Esophagus (tissue), 2 donors: ENCODE measurements at regions not wholly inside any gene's neighbourhood (a gene's known extent, or its start where the extent isn't known, plus 50 kb on each side); places are given as distances from the start of the nearest gene placed in this dataset.
"Not testable (repeated sequence)": the region's sequence is repeated elsewhere in the genome, so short reads cannot be mapped to it uniquely, and the experiment has no call there.

Experiments used
- H3K27ac ChIP-seq, 2 donors: one replicate each; pipeline ENCODE4 v1.5.1; 2013; ENCODE audit warnings: low read depth in 2 of 2, mild to moderate bottlenecking in 2 of 2, inconsistent platforms in 1 of 2, low read length in 1 of 2, moderate library complexity in 1 of 2
- H3K27me3 ChIP-seq, 2 donors: one replicate each; pipeline ENCODE4 v1.6.1; 2013; ENCODE audit warnings: low read length in 2 of 2, control low read depth in 1 of 2, mild to moderate bottlenecking in 1 of 2; ENCODE audit not compliant: insufficient read depth in 2 of 2, control insufficient read depth in 1 of 2
- H3K36me3 ChIP-seq, 2 donors: one replicate each; pipeline ENCODE4 v1.6.1; 2013; ENCODE audit warnings: low read length in 1 of 2; ENCODE audit not compliant: control insufficient read depth in 2 of 2, insufficient read depth in 2 of 2
- H3K4me1 ChIP-seq, 2 donors: one replicate each; pipeline ENCODE4 v1.6.1; 2013; ENCODE audit warnings: low read length in 1 of 2; ENCODE audit not compliant: control insufficient read depth in 2 of 2, insufficient read depth in 2 of 2
- H3K4me3 ChIP-seq, 2 donors: one replicate each; pipeline ENCODE4 v1.5.1; 2013; ENCODE audit warnings: low read length in 2 of 2, mild to moderate bottlenecking in 2 of 2, low read depth in 1 of 2, moderate library complexity in 1 of 2
- H3K9me3 ChIP-seq, 2 donors: one replicate each; pipeline ENCODE4 v1.6.1; 2013; ENCODE audit warnings: mild to moderate bottlenecking in 2 of 2, low read depth in 1 of 2, low read length in 1 of 2, moderate library complexity in 1 of 2; ENCODE audit not compliant: control insufficient read depth in 2 of 2, insufficient read depth in 1 of 2
- WGBS, 2 donors: extraction: QIAGEN DNeasy Blood & Tissue Kit; methylation state at CpG; one replicate each; pipeline ENCODE4 v1.1.7; 2013; 5-methylcytosine and 5-hydroxymethylcytosine counted together
- donor health status: healthy with polysubstance abuse.
- donor health status: Bipolar disorder and iron deficiency.

DNA sequence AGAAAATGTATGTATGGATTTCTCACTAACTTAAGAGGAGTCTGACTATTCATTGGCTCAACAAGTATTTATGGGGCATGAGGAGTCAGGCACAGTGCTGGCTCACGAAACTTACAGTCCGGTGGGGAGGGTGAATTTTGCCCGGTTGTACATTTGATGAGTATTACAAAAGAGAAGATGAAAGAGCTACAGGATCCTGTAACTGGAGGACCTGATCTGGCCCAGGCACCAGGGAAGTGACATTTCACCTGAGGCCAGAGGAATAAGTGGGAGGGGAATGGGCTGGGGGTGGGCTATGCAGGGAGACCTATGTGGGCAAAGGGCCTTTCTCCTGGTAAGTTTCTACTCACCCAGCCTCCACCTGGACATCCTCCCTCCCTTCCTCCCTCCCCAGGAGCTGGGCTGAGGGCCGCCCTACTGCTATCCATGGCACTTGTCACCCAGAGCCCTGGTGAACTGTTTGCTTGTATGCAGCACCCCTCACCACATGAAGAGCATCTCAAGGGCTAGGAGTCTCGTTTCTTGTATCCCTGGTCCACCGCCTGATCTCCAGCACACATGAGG, 101.1 kb upstream of the ZNF438 start:
- Histone ChIP-seq H3K27ac (peak overlapping the region in 1 of 2 donors; percentile 47), H3K9me3 (no peaks in the 10 kb centered on the region), H3K36me3 (no peaks in the 10 kb centered on the region), H3K27me3 (no peaks in the 10 kb centered on the region), H3K4me1 (peaks cover 4 to 10% of the 10 kb centered on the region in 2 donors), H3K4me3 (no peak overlapping the region)
- WGBS, 2 donors = 89 to 90% methylated on average over 6 of the region's 6 CpGs

DNA sequence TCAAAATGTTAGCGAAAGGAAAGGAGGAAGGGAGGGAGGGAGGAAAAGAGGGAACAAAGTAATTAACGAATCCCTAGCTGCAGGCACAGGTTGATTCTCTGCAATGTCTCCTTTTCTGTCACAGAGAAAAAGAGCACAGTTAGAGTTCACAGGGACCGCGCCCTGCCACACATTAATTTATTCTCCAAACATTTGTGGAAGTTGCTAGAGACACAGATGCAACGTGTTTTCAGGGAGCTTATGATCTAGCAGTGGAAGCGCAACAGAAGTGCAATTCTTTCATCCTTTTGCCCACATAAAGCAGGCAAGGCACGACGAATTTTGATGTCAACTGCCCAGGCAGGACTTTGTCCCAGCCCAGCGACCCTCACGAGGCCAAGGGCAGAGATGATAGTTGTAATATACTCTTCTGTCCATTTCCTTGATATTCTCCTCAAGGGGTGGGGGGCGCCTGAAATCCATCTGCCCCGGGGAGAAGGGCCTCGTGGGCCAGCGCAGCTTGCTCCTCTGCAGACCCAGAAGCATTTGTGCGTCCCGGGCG, 101.7 kb upstream of the ZNF438 start:
- Histone ChIP-seq H3K27me3 (no peaks in the 10 kb centered on the region), H3K4me1 (peaks cover 4 to 10% of the 10 kb centered on the region in 2 donors)
- WGBS, 2 donors = 35 to 43% methylated on average over 14 to 17 of the region's 17 CpGs

GRCh38 chr10:31133792-31134310, 102.2 kb upstream of the ZNF438 start:
- WGBS, 2 donors = 1 to 2% methylated on average over 34 to 37 of the region's 37 CpGs
- Histone ChIP-seq H3K4me1 (peaks cover 4 to 10% of the 10 kb centered on the region in 2 donors), H3K36me3 (no peaks in the 10 kb centered on the region), H3K9me3 (no peaks in the 10 kb centered on the region), H3K4me3 (peak overlapping the region; percentile 48 to 54), H3K27ac (peak overlapping the region; percentile 76 to 77), H3K27me3 (no peaks in the 10 kb centered on the region)

More for the DNA sequence above, 101.7 kb upstream of the ZNF438 start:
- peak overlapping the region in 1 of 2 donors; percentile 54 for H3K4me3 ChIP-seq
- H3K36me3 ChIP-seq = no peaks in the 10 kb centered on the region
- H3K27ac ChIP-seq = peak overlapping the region; percentile 5 to 47
- no peaks in the 10 kb centered on the region for H3K9me3 ChIP-seq

GRCh38 chr10:31134311-31134952, 102.8 kb upstream of the ZNF438 start:
- H3K9me3 ChIP-seq = no peaks in the 10 kb centered on the region
- H3K4me3 ChIP-seq = peak overlapping the region; percentile 17 to 54
- WGBS, 2 donors = 21 to 25% methylated on average over 24 of the region's 24 CpGs
- H3K27me3 ChIP-seq = no peaks in the 10 kb centered on the region
- H3K27ac ChIP-seq = peak overlapping the region; percentile 76 to 77
- H3K4me1 ChIP-seq = peaks cover 4 to 10% of the 10 kb centered on the region in 2 donors
- H3K36me3 ChIP-seq = no peaks in the 10 kb centered on the region

GRCh38 chr10:31135171-31135570, 103.5 kb upstream of the ZNF438 start:
- Histone ChIP-seq H3K27ac (no peak overlapping the region), H3K4me3 (no peak overlapping the region), H3K9me3 (no peaks in the 10 kb centered on the region), H3K27me3 (no peaks in the 10 kb centered on the region), H3K36me3 (no peaks in the 10 kb centered on the region), H3K4me1 (peaks cover 4 to 10% of the 10 kb centered on the region in 2 donors)
- 80 to 84% methylated on average over 6 of the region's 6 CpGs for WGBS, 2 donors

DNA sequence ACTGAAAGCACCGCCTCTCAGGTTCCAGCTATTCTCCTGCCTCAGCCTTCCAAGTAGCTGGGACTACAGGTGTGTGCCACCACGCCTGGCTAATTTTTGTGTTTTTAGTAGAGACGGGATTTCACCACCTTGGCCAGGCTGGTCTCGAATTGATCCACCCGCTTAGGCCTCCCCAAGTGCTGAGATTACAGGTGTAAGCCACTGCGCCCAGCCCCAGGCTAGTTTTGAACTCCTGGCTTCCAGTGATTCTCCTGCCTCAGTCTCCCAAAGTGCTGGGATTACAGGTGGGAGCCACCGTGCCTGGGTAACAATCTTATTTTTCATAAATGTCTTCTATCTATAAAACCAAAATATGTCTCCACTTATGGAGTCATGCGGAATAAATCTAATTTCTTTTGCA, 104.1 kb upstream of the ZNF438 start:
- H3K36me3 ChIP-seq, H3K27ac ChIP-seq, H3K9me3 ChIP-seq, H3K4me3 ChIP-seq, H3K27me3 ChIP-seq: not testable (repeated sequence)
- peaks cover 4 to 10% of the 10 kb centered on the region in 2 donors for H3K4me1 ChIP-seq
- 96 to 97% methylated on average over 8 of the region's 8 CpGs for WGBS, 2 donors

GRCh38 chr10:31136386-31136785, 104.7 kb upstream of the ZNF438 start:
- Histone ChIP-seq H3K9me3 (no peaks in the 10 kb centered on the region), H3K4me1 (peaks cover 4 to 10% of the 10 kb centered on the region in 2 donors), H3K27me3 (no peaks in the 10 kb centered on the region), H3K4me3 (no peak overlapping the region), H3K36me3 (no peaks in the 10 kb centered on the region), H3K27ac (no peak overlapping the region)
- WGBS, 2 donors = 79 to 86% methylated on average over 4 of the region's 4 CpGs

DNA sequence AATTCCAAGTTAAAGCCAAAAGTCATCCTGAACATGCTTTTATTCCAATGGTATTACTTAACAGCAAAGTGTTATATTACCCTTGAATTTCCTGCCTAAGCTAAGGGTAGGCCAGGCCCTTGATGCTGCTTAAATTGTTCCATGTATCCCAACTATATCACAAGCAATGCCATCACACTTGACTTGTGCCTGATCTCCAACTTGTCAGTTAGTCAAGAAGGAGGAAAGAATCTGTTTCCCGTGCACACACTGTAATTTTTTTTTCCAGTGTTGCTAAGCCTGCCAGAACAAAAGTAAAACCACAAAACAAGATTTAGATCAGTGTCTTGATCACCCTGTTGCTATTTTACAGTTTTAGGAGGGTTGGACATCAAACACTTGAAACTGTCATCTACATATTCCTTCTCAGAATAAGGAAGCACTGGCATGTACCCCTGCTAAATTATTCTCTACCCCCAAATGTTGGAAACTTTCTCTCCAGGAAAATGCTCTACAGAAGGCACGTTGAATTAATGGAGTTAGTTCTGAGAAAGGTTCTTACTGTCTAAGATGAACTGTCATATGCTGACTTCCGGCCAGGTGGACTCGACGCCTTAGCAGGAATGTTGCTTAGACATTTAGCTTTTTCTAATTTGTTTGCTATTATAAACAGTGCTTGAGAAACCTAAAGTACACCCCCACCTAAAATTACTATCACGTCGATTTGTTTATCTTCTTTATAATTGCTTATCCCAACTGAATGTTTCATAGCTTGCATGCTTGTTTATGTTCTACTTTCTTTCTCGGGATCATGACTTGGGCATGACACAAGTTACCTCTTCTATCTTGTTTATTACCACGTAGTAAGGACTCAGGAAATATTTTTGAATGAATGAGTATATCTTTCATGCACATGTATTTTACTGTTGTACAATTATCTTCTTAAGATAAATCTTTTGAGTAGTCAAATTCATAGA, 105.5 kb upstream of the ZNF438 start:
- Histone ChIP-seq H3K4me3 (no peak overlapping the region), H3K9me3 (no peaks in the 10 kb centered on the region), H3K27ac (no peak overlapping the region), H3K27me3 (no peaks in the 10 kb centered on the region), H3K4me1 (peaks cover 4 to 10% of the 10 kb centered on the region in 2 donors), H3K36me3 (no peaks in the 10 kb centered on the region)
- 50 to 52% methylated on average over 9 of the region's 9 CpGs for WGBS, 2 donors

DNA sequence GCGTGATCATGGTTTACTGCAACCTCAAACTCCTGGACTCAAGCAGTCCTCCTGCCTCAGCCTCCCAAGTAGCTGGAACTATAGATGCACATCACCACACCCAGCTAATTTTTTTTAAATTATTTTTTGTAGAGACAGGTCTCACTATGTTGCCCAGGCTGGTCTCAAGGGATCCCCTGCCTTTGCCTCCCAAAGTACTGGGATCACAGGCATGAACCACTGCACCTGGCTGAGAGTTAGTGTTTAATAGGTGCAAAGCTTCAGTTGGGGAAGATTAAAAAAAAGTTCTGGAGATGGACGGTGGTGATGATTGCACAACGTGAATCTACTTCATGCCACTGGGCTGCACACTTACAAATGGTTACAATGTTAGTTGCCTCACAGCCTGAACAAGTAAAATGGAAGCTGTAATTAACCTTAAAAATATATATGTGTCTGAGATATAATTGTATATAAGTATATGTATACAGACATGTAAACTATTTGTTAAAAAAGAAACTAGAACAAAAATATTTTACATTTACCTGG, 106.4 kb upstream of the ZNF438 start:
- H3K4me3 ChIP-seq = no peak overlapping the region
- H3K4me1 ChIP-seq = peaks cover 4 to 10% of the 10 kb centered on the region in 2 donors
- no peaks in the 10 kb centered on the region for H3K9me3 ChIP-seq
- 49 to 55% methylated on average over 3 of the region's 3 CpGs for WGBS, 2 donors
- no peaks in the 10 kb centered on the region for H3K36me3 ChIP-seq
- H3K27ac ChIP-seq = no peak overlapping the region
- no peaks in the 10 kb centered on the region for H3K27me3 ChIP-seq
